ENCODE measurements at regions not wholly inside any gene's neighbourhood (a gene's known extent, or its start where the extent isn't known, plus 50 kb on each side); places are given as distances from the start of the nearest gene placed in this dataset.

DNA sequence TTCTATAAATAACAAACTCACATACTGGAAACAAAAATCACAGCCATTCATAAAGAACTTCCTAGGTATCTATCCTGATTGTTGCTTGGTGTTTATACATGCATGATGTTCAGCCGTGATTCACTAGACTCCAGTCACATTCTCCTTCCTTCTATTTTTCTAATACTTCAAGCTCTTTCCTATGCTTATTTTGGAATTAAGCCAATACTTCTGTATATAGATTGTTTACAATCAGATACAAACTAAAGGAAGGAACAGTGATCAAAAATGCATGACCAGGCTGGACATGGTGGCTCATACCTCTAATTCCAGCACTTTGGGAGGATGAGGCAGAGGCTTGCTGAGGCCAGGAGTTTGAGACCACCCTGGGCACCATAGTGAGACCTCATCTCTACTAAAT, 377.5 kb upstream of the IRAK1BP1 start:
- Histone ChIP-seq H3K4me3 (ENCODE audit: low read depth, low read length) (no peak overlapping the region), H3K36me3 (no peaks in the 10 kb centered on the region), H3K27ac (no peak overlapping the region), H3K9me3 (ENCODE audit: severe bottlenecking) (no peaks in the 10 kb centered on the region), H3K27me3 (ENCODE audit: insufficient read depth, low read depth, severe bottlenecking) (no peaks in the 10 kb centered on the region)
- TF ChIP-seq, protein P1, sequence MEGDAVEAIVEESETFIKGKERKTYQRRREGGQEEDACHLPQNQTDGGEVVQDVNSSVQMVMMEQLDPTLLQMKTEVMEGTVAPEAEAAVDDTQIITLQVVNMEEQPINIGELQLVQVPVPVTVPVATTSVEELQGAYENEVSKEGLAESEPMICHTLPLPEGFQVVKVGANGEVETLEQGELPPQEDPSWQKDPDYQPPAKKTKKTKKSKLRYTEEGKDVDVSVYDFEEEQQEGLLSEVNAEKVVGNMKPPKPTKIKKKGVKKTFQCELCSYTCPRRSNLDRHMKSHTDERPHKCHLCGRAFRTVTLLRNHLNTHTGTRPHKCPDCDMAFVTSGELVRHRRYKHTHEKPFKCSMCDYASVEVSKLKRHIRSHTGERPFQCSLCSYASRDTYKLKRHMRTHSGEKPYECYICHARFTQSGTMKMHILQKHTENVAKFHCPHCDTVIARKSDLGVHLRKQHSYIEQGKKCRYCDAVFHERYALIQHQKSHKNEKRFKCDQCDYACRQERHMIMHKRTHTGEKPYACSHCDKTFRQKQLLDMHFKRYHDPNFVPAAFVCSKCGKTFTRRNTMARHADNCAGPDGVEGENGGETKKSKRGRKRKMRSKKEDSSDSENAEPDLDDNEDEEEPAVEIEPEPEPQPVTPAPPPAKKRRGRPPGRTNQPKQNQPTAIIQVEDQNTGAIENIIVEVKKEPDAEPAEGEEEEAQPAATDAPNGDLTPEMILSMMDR (IDR thresholded peaks at IDR 0.05; ENCODE audit: low read depth, low read length), result no peak
- no peak for DNase-seq

DNA sequence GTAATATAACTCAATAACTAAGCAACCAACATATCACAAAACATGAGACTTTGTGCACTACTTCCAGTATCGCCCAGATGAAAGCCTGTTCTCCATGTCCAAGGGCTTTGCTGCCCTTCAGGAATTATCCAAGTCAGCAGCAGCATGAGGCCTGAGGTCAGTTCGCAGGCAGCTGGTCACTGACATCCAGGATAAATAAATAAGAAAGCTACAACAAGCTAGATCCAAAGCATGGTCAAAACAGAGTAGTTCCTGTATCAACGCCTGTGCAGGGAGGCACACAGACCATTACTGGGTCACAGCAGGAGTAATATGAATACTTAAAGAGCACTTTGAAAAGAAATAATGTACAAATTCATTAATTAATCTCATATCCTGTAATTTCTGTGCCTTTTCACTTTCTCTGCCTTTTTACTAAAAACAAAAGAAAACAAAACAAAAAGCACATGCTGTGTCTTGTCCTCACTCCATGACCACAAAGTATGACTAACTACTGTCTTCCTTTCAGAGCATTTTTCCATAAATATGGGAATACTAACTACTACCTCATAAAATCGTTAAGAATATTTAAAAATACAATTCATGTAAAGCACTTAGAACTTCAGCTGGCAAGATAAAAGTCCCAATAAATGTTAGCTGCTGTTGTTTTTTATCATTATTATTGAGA, 374.9 kb upstream of the IRAK1BP1 start:
- no peaks in the 10 kb centered on the region for H3K27me3 ChIP-seq (ENCODE audit: insufficient read depth, low read depth, severe bottlenecking)
- TF ChIP-seq, protein P1 (IDR thresholded peaks at IDR 0.05; ENCODE audit: low read depth, low read length), result no peak
- no peak overlapping the region for H3K27ac ChIP-seq
- no peaks in the 10 kb centered on the region for H3K9me3 ChIP-seq (ENCODE audit: severe bottlenecking)
- H3K4me3 ChIP-seq (ENCODE audit: low read depth, low read length), result no peak overlapping the region
- H3K36me3 ChIP-seq, result no peaks in the 10 kb centered on the region
- no peak for DNase-seq

- H3K9me3 ChIP-seq (ENCODE audit: severe bottlenecking), result no peaks in the 10 kb centered on the region
- H3K36me3 ChIP-seq, result no peaks in the 10 kb centered on the region
- TF ChIP-seq, protein P1 (IDR thresholded peaks at IDR 0.05; ENCODE audit: low read depth, low read length), result no peak
- H3K27ac ChIP-seq, result no peak overlapping the region
- no peaks in the 10 kb centered on the region for H3K27me3 ChIP-seq (ENCODE audit: insufficient read depth, low read depth, severe bottlenecking)
- DNase-seq, result no peak
- no peak overlapping the region for H3K4me3 ChIP-seq (ENCODE audit: low read depth, low read length)
Measured at GRCh38 chr6:78500299-78501089, 366.9 kb upstream of the IRAK1BP1 start.

DNA sequence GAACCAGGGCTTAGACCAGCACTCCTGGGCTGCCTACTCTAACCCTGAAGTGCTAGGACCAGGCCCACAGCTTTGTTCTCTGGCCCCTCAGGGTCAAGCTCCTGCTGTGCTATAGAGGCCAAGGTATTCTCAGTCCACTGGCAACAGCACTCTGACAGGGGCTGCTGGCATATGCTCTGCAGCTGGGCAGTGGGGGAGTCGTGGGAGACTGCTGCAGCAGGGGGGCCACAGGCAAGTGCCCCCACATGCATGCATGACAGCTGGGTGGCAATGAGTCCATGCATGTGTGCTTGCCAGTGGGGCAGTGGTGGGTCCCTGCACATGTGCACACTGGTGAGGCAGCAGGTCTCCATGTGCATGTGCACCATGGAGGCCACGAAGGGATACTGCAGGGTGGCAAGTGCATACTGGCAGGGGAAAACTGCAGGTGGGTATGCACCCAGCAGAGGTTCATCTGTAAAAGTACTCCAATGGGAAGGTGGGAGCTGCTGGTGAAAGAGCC, 364.9 kb upstream of the IRAK1BP1 start:
- Histone ChIP-seq H3K27ac (no peak overlapping the region), H3K4me3 (ENCODE audit: low read depth, low read length) (no peak overlapping the region), H3K36me3 (no peaks in the 10 kb centered on the region), H3K9me3 (ENCODE audit: severe bottlenecking) (no peaks in the 10 kb centered on the region), H3K27me3 (ENCODE audit: insufficient read depth, low read depth, severe bottlenecking) (no peaks in the 10 kb centered on the region)
- TF ChIP-seq, protein P1 (IDR thresholded peaks at IDR 0.05; ENCODE audit: low read depth, low read length), result no peak
- no peak for DNase-seq

DNA sequence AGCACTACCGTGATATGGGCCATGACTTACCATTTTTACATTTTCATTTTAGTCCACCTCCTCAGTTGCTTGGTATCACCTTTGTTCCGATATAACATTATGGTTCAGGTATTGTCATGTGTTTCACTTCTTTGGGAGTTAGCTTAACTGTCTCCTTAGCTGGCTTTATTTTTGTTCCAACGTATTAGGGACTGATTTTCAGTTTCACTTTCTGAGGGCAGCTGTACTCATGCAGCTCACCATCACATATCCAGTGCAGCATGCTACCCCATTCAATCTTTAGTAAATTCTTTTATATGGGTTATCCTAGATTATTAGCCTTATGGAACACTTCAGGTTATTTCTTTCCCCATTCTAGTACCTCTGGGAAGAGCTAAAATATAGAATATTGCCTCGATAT, 362.2 kb upstream of the IRAK1BP1 start:
- no peaks in the 10 kb centered on the region for H3K27me3 ChIP-seq (ENCODE audit: insufficient read depth, low read depth, severe bottlenecking)
- H3K36me3 ChIP-seq, result no peaks in the 10 kb centered on the region
- TF ChIP-seq, protein P1 (IDR thresholded peaks at IDR 0.05; ENCODE audit: low read depth, low read length), result no peak
- no peak for DNase-seq
- no peak overlapping the region for H3K27ac ChIP-seq
- peaks cover 4% of the 10 kb centered on the region for H3K9me3 ChIP-seq (ENCODE audit: severe bottlenecking)
- no peak overlapping the region for H3K4me3 ChIP-seq (ENCODE audit: low read depth, low read length)
